C4-2B (cell line): ENCODE measurements at regions not wholly inside any gene's neighbourhood (a gene's known extent, or its start where the extent isn't known, plus 50 kb on each side); places are given as distances from the start of the nearest gene placed in this dataset.

ENCODE experiments used
- H3K27ac ChIP-seq: fragments of 450-650 bp; 2 replicates; pipeline ENCODE4 v1.5.1; 2017
- CTCF ChIP-seq: fragments of 450-650 bp; conservative IDR thresholded peaks from 2 replicates; pipeline ENCODE4 v1.5.1; 2017; ENCODE audit warnings: mild to moderate bottlenecking
- ZFX ChIP-seq: fragments of 450-650 bp; IDR thresholded peaks from 2 replicates; pipeline ENCODE4 v1.6.1; 2017

DNA sequence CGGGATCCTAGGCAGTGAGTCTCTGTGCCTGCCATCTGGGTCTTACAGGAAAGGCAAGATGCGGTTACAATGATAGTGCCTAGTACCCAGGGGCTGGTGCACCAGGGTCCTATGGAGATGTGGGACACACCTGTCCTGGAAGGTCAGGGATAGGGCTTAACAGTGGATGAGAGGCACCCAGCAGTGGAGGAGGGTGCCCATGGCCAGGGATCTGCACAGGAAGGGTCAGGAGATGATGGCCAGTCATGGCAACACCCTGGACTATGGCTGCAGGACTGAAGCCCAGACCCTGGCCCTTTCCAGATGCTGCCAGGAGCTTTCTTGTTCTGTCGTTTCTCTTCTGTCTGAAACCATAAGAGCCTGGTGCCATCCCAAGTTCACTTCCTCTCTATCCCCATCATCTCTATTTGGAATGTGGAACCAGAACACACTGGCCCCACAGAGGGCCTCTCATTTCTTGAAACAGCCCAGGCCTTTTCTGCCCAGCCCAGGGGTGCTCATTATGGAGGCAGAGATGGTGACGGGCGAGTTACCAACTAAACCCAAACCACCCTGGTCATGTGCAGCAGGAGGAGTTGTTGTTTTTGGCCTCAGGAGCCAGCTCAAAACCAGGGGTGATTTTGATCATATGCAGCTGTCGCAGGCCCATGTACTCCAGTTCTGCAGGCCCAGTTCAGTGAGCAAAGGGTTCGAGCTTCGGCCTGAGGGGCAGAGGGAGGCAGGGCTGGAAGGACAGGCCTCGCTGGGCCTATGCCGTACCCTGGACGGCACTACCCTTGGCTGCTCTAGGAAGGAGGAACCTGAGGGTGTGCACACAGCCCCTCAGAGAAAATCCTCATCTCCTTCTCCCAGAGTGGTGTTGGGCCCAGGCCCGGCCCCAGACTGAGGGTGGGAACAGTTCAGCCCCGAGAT lies 52.6 kb upstream of the GDF10 start:
- H3K27ac ChIP-seq: no peak overlapping the region
- TF ChIP-seq ZFX (no peak), CTCF (no peak)

DNA sequence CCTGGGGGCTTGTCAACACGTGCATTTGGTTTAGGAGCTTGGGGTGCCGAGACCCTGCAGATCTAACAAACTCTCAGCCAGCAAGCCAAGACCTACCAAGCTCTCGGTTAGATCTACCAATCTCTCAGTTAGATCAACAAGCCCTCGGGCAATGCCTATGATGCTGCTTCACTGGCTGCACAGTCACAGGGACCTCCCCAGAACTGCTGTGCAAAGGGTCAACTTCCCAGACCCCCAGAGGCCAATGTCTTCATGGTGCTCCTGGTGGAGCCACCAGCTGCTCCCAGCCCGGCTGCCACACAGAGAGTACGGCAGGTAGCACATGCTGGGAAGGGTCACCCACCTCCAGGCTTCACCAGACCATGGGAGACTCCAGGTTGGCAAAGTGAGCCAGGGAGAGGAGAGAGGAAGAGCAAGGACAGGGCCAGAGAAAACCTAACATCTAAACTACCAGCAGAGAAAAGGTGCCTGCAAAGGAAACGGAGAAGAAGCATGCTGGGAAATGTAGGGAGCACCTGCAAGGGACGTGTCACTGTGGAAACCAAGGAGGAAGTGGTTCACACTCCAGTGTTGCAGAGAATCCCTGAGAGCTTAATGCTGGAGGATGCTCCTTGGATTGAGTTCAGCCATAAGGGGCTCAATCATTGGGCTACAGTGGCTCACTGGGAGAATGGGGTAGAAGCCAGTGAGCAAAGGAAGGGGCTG lies 51.5 kb upstream of the GDF10 start:
- no peak overlapping the region for H3K27ac ChIP-seq
- TF ChIP-seq ZFX (no peak), CTCF (no peak)

DNA sequence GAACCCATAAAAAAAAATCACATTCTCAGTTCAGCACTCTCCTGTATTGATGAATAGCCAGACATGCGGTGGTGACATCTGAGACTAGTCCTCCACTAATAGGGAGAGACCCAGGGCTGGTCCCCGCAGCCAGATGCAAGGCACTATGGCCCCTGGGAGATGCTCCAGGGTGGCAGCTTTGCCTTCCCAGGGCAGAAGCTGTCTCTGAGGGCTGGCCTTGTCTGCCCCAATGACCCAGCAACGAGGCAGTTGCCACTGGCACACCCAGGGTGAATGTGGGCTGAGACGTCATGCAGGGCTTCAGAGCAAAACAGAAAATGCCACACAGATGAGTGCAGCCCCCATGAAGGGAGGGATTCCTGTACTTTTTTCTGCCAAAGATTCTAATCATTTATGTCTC lies 50.1 kb upstream of the GDF10 start:
- H3K27ac ChIP-seq: no peak overlapping the region

More for the DNA sequence above, 50.1 kb upstream of the GDF10 start:
- no peak for TF ChIP-seq CTCF
- no peak for TF ChIP-seq ZFX
